ENCODE measurements at regions not wholly inside any gene's neighbourhood (a gene's known extent, or its start where the extent isn't known, plus 50 kb on each side); places are given as distances from the start of the nearest gene placed in this dataset.

DNA sequence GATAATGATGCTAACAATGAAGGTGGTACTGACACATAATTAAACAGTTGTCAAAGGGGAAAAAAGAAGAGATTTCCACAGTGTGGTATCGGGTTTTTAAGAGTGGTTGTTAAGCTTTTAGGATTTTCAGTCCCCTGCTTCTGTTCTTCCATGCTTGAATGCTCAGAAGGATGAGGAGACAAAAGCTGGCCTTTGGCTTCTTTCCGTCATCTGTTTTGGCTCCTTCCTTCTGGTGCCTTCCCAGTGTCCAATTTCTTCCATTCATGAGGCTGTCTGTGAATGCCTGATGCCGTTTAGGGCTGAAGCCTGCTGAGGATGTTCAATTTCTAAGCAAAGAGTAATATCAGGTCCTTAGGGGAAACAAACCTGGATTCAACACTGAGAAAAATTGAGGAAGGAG is 179.6 kb upstream of the GLRA1 start:
- TF ChIP-seq, protein P1, sequence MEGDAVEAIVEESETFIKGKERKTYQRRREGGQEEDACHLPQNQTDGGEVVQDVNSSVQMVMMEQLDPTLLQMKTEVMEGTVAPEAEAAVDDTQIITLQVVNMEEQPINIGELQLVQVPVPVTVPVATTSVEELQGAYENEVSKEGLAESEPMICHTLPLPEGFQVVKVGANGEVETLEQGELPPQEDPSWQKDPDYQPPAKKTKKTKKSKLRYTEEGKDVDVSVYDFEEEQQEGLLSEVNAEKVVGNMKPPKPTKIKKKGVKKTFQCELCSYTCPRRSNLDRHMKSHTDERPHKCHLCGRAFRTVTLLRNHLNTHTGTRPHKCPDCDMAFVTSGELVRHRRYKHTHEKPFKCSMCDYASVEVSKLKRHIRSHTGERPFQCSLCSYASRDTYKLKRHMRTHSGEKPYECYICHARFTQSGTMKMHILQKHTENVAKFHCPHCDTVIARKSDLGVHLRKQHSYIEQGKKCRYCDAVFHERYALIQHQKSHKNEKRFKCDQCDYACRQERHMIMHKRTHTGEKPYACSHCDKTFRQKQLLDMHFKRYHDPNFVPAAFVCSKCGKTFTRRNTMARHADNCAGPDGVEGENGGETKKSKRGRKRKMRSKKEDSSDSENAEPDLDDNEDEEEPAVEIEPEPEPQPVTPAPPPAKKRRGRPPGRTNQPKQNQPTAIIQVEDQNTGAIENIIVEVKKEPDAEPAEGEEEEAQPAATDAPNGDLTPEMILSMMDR (IDR thresholded peaks at IDR 0.05) = no peak
- TF ChIP-seq POLR2A (IDR thresholded peaks at IDR 0.05) = no peak

Data from adrenal gland (tissue), 5 donors.